ENCODE measurements at regions not wholly inside any gene's neighbourhood (a gene's known extent, or its start where the extent isn't known, plus 50 kb on each side); places are given as distances from the start of the nearest gene placed in this dataset.

GRCh38 chr12:16135323-16135722, 142.2 kb downstream of the SLC15A5 start:
- Histone ChIP-seq H3K9ac (ENCODE audit: control insufficient read depth, insufficient read depth, low read length) (no peak overlapping the region), H4K20me1 (ENCODE audit: control insufficient read depth, insufficient read depth) (no peaks in the 10 kb centered on the region), H3K4me2 (ENCODE audit: control insufficient read depth, insufficient read depth) (no peak overlapping the region), H3K4me3 (no peak overlapping the region), H3K36me3 (ENCODE audit: control insufficient read depth in 2 of 2, insufficient read depth in 2 of 2, low read length in 1 of 2) (no peaks in the 10 kb centered on the region), H3K27me3 (replicated peaks in 1 of 2; ENCODE audit: control insufficient read depth in 2 of 2, insufficient read depth in 2 of 2, low read length in 1 of 2) (no peaks in the 10 kb centered on the region), H2AFZ (ENCODE audit: control insufficient read depth, low read depth, low read length) (no peak overlapping the region), H3K27ac (ENCODE audit: control insufficient read depth, insufficient read depth) (no peak overlapping the region), H3K79me2 (ENCODE audit: control insufficient read depth, insufficient read depth, low read length) (no peaks in the 10 kb centered on the region), H3K9me3 (replicated peaks; ENCODE audit: control insufficient read depth, insufficient read depth, low read length) (no peaks in the 10 kb centered on the region; the same call in 1 of the 3 replicates), H3K4me1 (ENCODE audit: control insufficient read depth, insufficient read depth, low read length) (no peaks in the 10 kb centered on the region)
- SMC1A ChIA-PET (ENCODE audit: uncharacterized antibody, unreplicated experiment), result interaction anchor here (0.8 to 1.0 kb wide), 2 partner anchors 36 to 62 kb away, joined by 3 read pairs; no protein-coding TSS in a partner anchor
- WGBS (ENCODE audit: insufficient coverage, insufficient replicate concordance, low lambda C conversion rate, missing lambda C conversion rate), result 0% methylated on average over 2 of the region's 2 CpGs
- POLR2A ChIA-PET, result no interaction called here
- FAIRE-seq (no peak), DNase-seq (ENCODE audit: low read depth, low spot score) (no peak), ATAC-seq (no peak)
- CTCF ChIA-PET, result no interaction called here
- intact Hi-C loops (cut with micrococcal nuclease; ENCODE audit: unreplicated experiment) (no loop called here), in situ Hi-C loops (cut with MboI) (no loop called here)
- BruUV-seq (replicated peaks), result no TSS peak
- TF ChIP-seq PML (IDR thresholded peaks at IDR 0.05; ENCODE audit: low read length), result no peak
- TF ChIP-seq TBL1XR1 (IDR thresholded peaks at IDR 0.05; ENCODE audit: low read depth, low read length), result no peak
- TF ChIP-seq CREM (IDR thresholded peaks at IDR 0.05; ENCODE audit: low read depth), result no peak
- no peak for TF ChIP-seq RCOR1 (conservative IDR thresholded peaks at IDR 0.05; ENCODE audit: low read depth, low read length)
- RAD21 ChIA-PET (ENCODE audit: unreplicated experiment), result no interaction called here

GRCh38 chr12:16130343-16130742, 147.1 kb downstream of the SLC15A5 start:
- BruUV-seq (replicated peaks), result no TSS peak
- FAIRE-seq (no peak), ATAC-seq (no peak), DNase-seq (ENCODE audit: low read depth, low spot score) (no peak)
- 38% methylated on average over 1 of the region's 1 CpG for WGBS (ENCODE audit: insufficient coverage, insufficient replicate concordance, low lambda C conversion rate, missing lambda C conversion rate)
- Histone ChIP-seq H4K20me1 (ENCODE audit: control insufficient read depth, insufficient read depth) (no peaks in the 10 kb centered on the region), H3K9me3 (replicated peaks; ENCODE audit: control insufficient read depth, insufficient read depth, low read length) (no peaks in the 10 kb centered on the region; the same call in 1 of the 3 replicates), H3K4me3 (no peak overlapping the region), H3K79me2 (ENCODE audit: control insufficient read depth, insufficient read depth, low read length) (no peaks in the 10 kb centered on the region), H3K36me3 (ENCODE audit: control insufficient read depth in 2 of 2, insufficient read depth in 2 of 2, low read length in 1 of 2) (no peaks in the 10 kb centered on the region), H3K4me1 (ENCODE audit: control insufficient read depth, insufficient read depth, low read length) (no peaks in the 10 kb centered on the region), H3K27ac (ENCODE audit: control insufficient read depth, insufficient read depth) (no peak overlapping the region), H2AFZ (ENCODE audit: control insufficient read depth, low read depth, low read length) (no peak overlapping the region), H3K9ac (ENCODE audit: control insufficient read depth, insufficient read depth, low read length) (no peak overlapping the region), H3K27me3 (replicated peaks in 1 of 2; ENCODE audit: control insufficient read depth in 2 of 2, insufficient read depth in 2 of 2, low read length in 1 of 2) (no peaks in the 10 kb centered on the region), H3K4me2 (ENCODE audit: control insufficient read depth, insufficient read depth) (no peak overlapping the region)
- in situ Hi-C loops (cut with MboI), result no loop called here
- intact Hi-C loops (cut with micrococcal nuclease; ENCODE audit: unreplicated experiment), result no loop called here
- SMC1A ChIA-PET (ENCODE audit: uncharacterized antibody, unreplicated experiment), result no interaction called here
- RAD21 ChIA-PET (ENCODE audit: unreplicated experiment), result no interaction called here
- CTCF ChIA-PET, result no interaction called here
- POLR2A ChIA-PET, result no interaction called here
- TF ChIP-seq EED (IDR thresholded peaks at IDR 0.05; ENCODE audit: low read depth) (no peak), CBX5 (IDR thresholded peaks at IDR 0.05; ENCODE audit: low read depth) (no peak), CHD4 (IDR thresholded peaks at IDR 0.05) (no peak), PRDM15 (CRISPR knock-in tag; IDR thresholded peaks at IDR 0.05) (no peak), BHLHE40 (IDR thresholded peaks at IDR 0.05; ENCODE audit: borderline replicate concordance in 1 of 2, low read depth in 2 of 2, low read length in 1 of 2) (no peak), NR2C2 (IDR thresholded peaks at IDR 0.05; ENCODE audit: borderline replicate concordance, control insufficient read depth, insufficient read length, low read depth) (no peak), TBL1XR1 (IDR thresholded peaks at IDR 0.05; ENCODE audit: low read depth, low read length) (no peak), STAT1 (conservative IDR thresholded peaks at IDR 0.05) (no peak), ZBED1 (IDR thresholded peaks at IDR 0.05; ENCODE audit: borderline replicate concordance) (no peak), NFIC (IDR thresholded peaks at IDR 0.05; ENCODE audit: low read depth, low read length) (no peak), POLR2AphosphoS2 (IDR thresholded peaks at IDR 0.05; ENCODE audit: low read depth, low read length) (no peak), FOXK2 (IDR thresholded peaks at IDR 0.05) (no peak)

Data from GM12878 (cell line).